Amniotic epithelial cell (primary cell): ENCODE measurements at regions not wholly inside any gene's neighbourhood (a gene's known extent, or its start where the extent isn't known, plus 50 kb on each side); places are given as distances from the start of the nearest gene placed in this dataset.

Source experiments
- DNase-seq: peaks from one replicate; pipeline ENCODE4 v3.0.0-alpha.2; 2010; ENCODE audit warnings: low read depth

DNA sequence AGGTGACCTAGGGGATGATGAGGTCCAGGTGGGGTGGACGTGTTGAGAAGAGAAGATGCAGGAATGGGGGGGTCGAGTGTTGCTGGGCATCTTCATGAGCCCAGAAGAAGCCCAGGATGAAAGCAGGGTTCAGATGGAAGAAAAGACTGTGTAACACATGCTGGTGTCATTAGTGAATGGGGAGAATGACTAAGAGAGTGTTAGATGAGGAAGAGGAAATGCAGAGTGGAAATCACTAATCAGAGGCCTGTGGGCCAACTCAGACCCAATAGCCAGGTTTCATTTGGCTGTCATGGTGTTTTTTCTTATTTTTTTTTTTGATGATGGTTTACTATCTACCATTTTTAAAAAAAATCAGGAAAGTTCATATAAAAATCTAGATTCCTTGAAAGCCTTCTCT lies 180.8 kb upstream of the CAMK1G start:
- no peak for DNase-seq

DNA sequence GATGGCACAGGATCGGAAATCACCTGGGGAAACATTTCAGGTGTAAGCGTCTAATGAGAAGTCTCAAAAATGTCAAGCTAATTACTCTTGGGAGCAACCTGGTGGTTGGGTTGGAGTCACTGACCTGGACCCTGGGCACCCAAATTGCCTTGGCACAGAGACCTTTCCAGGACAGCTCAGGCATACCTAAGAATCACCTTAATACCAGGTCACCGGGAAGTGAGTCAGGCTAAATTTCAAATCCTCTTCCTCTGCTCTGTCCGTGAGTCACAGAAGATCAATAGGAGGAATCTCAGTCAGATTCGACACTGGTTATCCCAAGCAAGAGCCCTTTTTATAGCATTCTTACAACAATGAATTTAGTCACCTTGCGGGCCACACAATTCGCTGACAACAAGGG lies 179.6 kb upstream of the CAMK1G start:
- DNase-seq, result no peak

DNA sequence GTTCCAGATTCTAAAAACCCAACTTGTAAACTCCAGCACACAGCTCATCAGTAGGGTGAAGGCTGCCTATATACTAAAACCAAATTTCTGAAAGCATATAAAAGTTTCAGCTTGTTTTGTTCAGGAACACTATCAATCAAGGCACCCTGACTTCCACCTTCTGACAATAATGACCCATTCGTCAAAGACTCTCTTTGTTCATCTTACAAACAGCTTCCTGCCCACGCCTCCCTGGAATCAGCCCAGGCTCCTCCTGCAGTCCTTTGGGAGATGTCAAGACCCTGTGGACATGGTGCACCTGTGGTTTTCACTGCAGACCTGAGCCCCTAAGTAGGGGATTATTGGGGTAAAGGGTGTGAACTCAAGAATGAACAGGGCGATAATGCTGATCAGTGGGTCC lies 178.9 kb upstream of the CAMK1G start:
- no peak for DNase-seq

DNA sequence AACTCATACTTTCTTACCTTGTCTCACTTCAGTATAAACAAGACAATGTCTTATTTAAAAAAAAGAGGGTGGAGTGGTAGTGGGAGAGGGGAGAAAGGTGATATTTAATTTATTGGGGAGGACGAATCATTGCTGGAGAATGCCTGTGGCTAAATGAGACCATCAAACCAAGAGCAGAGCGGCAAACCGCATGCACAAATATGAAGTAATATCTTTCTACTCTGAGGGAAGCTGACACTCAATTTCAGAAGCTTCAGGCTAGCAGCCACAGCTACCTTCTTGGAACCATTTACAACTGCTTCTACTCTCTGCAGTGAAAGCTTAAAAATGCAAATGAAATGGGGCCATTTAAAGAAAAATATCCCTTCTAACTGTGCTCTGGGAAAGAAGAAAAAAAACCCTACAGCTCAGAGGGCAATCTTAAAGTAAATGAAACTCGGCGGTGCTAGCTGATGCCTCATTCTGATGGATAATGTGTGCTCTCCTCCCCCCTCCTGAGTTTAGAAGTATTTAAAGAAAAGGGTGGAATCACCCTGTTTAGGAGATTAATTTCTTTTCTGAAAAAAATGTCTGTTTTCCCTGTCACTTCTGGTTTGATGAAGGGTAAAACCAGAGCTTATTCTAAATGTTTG lies 178.2 kb upstream of the CAMK1G start:
- peak; percentile 75 for DNase-seq

GRCh38 chr1:209406168-209406567 lies 177.3 kb upstream of the CAMK1G start:
- DNase-seq, result no peak

- no peak for DNase-seq
Measured at GRCh38 chr1:209406595-209406994, 176.9 kb upstream of the CAMK1G start.

DNA sequence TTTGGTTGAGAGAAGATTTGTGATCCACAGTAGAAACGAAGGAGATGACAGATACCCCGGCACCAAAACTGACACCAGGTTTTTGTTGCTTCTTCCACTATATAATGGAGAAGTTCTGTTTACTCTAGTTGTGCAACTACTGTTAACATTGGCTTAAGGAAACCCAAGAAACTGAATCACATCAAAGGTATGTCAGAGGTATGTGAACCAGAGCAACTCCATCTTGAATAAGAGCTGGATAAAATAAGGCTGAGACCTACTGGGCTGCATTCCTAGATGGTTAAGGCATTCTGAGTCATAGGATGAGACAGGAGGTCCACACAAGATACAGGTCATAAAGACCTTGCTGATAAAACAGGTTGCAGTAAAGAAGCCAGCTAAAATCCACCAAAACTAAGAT lies 173.7 kb upstream of the CAMK1G start:
- DNase-seq, result peak; percentile 96

- peak; percentile 67 for DNase-seq
Measured at GRCh38 chr1:209411491-209411929, 172.0 kb upstream of the CAMK1G start.

DNA sequence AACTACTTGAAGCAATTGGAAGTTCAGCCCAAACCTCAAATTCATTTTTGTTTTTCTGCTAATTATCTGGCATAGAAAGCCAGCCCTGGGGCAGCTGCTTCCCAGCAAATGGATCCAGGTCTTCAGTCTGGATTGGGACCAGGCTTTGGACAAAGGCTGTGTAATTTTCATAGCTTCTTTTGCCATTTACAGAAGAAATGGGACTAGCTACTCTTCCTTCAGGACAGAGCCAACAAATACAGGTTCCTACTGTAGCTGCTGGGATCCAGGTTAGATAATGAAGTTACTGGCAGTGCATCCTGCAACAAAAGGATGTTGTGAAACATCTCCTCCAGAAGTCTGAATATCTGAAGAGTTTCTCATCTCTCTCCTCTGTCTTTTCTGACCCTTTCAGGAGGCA lies 171.5 kb upstream of the CAMK1G start:
- peak; percentile 74 for DNase-seq

- no peak for DNase-seq
Measured at GRCh38 chr1:209412566-209412965, 170.9 kb upstream of the CAMK1G start.

DNA sequence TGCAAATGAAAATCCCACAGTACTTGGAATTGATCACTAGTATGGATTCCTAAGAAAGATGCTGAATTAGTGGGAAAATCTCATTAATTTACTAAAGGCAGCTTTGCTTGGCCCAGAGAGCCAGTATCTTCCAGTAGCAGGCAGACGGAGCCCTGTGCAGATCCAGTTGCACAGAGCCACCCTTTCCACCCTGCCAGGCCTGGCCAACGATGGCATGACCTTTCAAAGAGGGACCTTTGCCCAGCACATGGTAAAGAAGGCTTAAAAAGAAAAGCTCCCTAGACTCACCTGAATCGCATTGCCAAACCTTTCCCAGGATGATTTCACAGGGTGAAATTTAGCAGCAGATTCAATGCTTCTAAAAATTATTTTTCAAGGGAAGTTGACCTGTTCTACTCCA lies 170.5 kb upstream of the CAMK1G start:
- DNase-seq, result no peak

GRCh38 chr1:209414803-209415329 lies 168.6 kb upstream of the CAMK1G start:
- DNase-seq, result no peak

- peak; percentile 35 for DNase-seq
Measured at GRCh38 chr1:209416039-209416438, 167.5 kb upstream of the CAMK1G start.

DNA sequence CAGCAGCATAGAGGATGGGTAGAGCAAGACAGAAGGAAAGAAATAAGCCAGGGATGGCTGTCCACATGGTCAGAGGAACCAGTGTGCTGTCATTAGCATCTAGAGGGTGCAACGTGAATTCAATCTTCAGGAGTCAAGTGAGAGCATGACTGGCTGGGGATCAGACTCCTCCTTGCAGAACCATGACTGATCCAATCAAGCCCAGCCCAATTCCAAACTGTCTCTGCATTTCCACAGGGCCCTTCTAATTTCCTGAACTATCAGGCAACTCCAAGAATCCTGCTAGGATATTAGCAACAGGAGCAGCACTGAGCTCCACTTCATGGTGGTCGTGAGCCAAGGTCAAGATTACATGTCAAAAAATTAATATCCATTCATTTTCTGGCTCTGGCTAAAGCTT lies 166.8 kb upstream of the CAMK1G start:
- DNase-seq, result no peak

DNA sequence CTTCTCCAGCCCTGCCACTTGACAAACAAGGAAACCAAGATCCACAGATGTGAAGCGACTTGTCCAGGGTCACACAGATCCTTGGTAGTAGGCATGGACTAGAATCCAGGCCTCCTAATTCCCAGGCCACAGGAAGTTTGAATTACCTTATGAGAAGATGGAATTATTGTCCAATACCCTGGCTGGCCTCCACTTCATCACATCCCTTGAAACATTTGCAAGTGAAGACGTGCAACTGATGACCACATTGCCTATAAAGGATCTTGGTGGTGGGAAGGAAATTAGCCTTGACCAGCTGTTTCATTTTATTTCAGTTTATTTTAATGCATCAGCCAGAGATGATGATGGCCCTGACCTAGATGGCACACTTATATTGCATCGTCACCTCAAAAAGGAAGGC lies 165.8 kb upstream of the CAMK1G start:
- no peak for DNase-seq

DNA sequence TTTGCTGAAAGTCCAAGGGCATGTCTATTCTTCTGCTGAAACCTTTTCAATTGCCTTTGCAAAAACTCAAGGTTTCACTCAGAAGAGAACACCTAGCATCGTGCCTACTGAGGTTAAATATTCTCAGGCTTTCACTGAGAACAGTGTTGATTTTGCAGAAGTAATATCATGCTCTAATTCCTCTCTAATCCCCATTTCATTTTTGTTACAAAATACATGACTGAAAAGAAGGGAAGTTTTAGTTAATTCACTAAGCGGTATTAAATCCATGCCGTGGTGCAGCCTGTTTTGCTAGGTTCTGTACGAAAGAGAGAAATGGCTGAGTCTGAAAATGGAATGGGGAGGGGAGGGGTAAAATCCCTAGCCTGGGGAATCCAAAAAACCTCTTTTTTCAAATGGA lies 163.2 kb upstream of the CAMK1G start:
- DNase-seq, result no peak

DNA sequence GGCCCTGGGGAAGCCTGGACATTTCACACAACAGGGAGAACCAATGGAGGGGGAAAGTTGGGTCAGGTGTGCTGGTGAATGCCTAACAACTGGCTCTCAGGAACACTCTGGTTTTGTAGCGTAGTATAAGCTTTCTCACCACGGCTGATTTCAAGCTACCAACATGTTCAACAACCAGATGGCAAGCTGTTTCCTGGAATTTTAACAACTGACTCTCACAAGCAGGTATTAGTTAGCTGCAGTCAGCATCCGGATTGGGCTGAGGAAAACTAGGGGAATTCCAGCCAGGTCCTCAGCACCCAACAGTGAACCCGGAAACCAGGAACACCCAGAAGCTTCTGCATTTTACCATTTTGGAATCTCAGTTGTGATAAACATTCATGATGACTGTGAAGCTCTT lies 162.3 kb upstream of the CAMK1G start:
- DNase-seq, result no peak

- no peak for DNase-seq
Measured at GRCh38 chr1:209421978-209422680, 161.4 kb upstream of the CAMK1G start.

DNA sequence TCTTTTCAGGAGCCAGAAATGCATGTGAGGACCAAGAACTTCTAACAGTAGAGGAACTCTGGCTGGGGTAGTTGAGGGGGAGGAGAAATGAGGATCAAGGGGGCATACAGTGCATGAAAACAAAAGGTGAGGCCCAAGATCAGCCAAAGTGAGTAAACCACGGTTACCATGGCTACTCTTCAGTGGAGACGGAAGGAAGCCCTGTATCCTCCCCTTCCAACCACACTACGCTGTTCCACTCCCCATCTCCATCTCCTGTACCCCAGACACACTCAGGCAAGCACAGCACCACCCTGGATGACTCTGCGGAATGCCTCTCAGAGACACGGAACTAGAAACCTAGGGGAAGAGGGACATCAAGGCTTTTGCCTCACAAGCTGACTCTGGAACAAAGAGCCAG lies 157.6 kb upstream of the CAMK1G start:
- no peak for DNase-seq

- DNase-seq, result no peak
Measured at GRCh38 chr1:209427277-209427676, 156.2 kb upstream of the CAMK1G start.

- no peak for DNase-seq
Measured at GRCh38 chr1:209427811-209428210, 155.7 kb upstream of the CAMK1G start.

GRCh38 chr1:209428241-209428921 lies 155.1 kb upstream of the CAMK1G start:
- no peak for DNase-seq

DNA sequence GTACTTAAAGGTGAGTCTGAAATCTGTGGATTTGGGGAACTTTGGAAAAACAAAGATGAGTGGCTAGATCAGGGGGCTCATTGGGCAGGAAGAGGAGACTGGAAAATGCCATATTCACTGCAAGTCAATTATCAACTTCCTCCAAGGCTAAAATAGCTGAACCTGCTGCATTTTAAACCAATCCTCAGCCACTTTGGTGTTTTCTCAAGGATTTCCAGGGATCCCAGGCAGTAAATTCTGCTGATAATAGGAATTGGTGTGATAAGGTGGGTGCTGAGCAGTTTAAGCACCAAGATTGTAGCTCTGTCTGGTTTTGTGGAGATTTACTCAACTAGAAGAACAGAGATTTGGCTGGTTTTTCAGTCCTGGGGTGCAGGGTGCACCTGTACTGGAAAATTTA lies 153.9 kb upstream of the CAMK1G start:
- DNase-seq, result no peak
